ENCODE measurements at regions not wholly inside any gene's neighbourhood (a gene's known extent, or its start where the extent isn't known, plus 50 kb on each side); places are given as distances from the start of the nearest gene placed in this dataset.

DNA sequence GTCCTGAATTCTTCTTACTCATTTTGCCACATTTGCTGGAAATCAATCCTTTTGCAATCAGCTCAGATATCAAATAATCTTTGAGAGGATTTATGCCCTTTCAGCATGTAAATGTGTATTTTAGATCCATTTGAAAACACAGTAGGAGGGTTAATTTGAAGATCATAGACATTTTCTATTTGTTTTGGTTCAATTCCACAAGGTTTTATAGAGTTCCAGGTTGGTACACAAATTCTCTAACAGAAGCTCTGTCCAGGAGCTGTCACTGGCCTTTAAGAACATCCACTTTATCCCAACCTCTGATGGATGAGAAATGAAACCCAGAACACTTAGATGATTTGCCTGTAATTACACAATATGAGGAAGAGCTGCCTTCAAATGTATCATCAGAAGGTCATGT is 157.3 kb upstream of the CHAC2 start:
- TF ChIP-seq, protein P1, sequence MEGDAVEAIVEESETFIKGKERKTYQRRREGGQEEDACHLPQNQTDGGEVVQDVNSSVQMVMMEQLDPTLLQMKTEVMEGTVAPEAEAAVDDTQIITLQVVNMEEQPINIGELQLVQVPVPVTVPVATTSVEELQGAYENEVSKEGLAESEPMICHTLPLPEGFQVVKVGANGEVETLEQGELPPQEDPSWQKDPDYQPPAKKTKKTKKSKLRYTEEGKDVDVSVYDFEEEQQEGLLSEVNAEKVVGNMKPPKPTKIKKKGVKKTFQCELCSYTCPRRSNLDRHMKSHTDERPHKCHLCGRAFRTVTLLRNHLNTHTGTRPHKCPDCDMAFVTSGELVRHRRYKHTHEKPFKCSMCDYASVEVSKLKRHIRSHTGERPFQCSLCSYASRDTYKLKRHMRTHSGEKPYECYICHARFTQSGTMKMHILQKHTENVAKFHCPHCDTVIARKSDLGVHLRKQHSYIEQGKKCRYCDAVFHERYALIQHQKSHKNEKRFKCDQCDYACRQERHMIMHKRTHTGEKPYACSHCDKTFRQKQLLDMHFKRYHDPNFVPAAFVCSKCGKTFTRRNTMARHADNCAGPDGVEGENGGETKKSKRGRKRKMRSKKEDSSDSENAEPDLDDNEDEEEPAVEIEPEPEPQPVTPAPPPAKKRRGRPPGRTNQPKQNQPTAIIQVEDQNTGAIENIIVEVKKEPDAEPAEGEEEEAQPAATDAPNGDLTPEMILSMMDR (IDR thresholded peaks at IDR 0.05; ENCODE audit: poor library complexity) = no peak
- TF ChIP-seq EZH2 (IDR thresholded peaks at IDR 0.05; ENCODE audit: borderline replicate concordance) = no peak
